Pons (tissue), 1 donor: ENCODE measurements at regions not wholly inside any gene's neighbourhood (a gene's known extent, or its start where the extent isn't known, plus 50 kb on each side); places are given as distances from the start of the nearest gene placed in this dataset.

ENCODE experiments used
- DNase-seq: peaks from one replicate; pipeline ENCODE4 v3.0.0-alpha.2; 2016; ENCODE audit warnings: low spot score

DNA sequence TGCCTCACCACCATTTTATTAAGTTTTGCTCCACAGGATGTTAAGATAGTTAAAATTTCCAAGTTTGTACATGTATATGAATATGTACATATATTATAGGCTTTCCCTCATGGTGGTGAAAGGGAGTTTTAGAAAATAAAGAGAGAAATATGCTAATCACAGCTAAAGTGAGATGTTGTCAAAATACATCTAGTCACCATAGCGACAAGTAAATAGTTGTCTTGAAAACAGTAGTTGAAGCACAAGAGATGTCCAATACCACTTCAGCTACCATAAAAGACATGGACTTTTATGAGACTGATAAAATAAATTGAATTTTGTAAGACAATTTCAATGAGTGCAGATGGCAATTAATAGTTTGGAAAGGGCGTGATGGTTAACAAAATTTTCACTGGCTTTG, 1600.0 kb downstream of the BRINP3 start:
- DNase-seq: no peak

DNA sequence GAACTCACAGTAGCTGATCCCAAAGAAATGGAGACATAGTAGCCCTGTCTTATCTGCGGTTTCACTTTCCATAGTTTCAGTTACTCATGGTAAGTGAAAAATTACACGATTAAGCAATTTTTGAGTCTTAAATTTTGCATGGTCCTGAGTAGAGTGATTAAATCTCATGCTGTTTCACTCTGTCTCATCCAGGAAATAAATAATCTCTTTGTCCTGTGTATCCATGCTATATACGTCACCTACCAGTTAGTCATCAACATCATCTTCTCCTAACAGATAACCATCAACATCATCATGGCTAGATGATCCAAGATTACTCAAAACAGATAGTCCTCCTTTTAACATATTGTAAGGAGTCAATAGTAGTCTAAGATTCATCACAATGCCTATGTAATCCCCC, 1589.3 kb downstream of the BRINP3 start:
- DNase-seq: no peak

DNA sequence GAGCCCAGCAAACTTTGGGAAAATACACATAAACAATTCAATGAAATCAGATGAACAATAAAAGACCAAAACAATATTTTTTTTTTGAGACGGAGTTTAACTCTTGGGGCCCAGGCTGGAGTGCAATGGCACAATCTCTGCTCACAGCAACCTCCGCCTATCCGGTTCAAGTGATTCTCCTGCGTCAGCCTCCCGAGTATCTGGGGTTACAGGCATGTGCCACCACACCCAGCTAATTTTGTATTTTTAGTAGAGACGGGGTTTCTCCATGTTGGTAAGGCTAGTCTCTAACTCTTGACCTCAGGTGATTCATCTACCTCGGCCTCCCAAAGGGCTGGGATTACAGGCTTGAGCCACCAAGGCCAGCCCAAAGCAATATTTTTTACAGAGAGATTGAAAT, 1588.5 kb downstream of the BRINP3 start:
- no peak for DNase-seq

DNA sequence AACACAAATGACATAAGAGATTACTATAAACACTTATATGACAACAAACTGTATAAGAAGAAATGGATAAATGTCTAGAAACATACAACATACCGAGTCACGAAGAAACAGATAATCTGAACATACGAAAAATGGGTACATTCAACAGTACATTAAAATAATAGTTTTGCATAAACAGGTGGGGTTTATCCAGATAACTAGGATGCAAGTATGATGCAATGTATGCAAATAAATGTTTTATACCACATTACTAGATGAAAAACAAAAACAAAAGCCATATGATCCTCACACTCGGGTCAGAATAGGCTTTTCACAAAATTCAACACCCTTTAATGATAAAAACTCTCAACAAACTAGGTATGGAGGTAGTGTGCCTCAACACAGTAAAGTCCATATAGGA, 1585.7 kb downstream of the BRINP3 start:
- no peak for DNase-seq

DNA sequence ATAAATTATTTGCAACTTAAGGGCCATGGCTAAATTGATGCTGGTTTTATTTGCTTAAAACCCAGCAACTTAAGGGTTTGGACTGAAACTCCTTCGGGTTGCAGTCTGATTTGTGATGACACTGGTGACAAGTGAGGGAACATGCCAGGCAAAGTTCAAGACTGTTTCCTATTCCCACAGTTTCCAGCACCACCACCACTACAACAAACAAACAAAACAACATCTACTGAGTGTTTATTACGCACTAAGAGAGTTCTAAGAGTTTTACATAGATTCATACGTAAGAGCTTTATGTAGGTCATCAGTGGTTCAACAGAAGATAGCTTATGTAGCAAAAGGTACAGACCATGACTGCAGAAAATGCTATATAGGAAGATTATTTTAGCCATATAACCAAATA, 1582.1 kb downstream of the BRINP3 start:
- no peak for DNase-seq

DNA sequence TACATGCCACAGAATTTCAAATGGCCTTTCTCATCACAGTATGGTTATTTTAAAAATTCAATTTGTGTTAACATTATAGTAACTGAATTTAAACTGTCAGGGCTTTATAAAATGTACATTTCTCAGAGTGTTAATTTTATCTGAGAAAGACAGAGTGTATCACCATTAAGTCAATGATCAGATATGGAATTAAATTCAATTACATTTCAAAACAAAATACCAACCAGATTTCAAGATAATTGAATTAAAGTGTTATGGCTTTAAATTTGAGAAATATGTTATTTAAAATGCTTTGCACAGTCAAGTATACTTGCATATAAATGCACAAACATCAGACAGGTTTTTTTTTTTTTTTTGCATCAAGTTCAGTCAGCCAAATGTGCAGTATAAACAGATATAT, 1574.4 kb downstream of the BRINP3 start:
- no peak for DNase-seq

DNA sequence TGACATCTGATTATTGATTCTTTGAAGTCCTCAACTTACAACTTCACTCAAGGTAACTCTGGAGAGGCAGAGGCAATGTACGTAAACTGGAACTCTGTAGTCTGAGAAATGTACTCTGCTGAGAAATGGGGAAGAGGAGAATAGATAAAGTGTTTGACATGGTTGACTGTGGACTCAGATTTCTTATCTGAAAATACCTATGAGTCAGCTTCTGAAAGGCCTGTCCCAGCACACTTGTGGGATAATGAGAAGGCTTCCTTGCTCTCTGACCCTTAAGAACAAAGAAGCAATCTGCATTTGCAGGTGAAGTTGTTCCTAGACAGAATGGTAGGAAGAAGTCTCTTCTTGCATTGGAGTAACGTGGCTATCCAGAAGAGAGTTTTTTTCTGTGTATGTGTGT, 1573.5 kb downstream of the BRINP3 start:
- no peak for DNase-seq

DNA sequence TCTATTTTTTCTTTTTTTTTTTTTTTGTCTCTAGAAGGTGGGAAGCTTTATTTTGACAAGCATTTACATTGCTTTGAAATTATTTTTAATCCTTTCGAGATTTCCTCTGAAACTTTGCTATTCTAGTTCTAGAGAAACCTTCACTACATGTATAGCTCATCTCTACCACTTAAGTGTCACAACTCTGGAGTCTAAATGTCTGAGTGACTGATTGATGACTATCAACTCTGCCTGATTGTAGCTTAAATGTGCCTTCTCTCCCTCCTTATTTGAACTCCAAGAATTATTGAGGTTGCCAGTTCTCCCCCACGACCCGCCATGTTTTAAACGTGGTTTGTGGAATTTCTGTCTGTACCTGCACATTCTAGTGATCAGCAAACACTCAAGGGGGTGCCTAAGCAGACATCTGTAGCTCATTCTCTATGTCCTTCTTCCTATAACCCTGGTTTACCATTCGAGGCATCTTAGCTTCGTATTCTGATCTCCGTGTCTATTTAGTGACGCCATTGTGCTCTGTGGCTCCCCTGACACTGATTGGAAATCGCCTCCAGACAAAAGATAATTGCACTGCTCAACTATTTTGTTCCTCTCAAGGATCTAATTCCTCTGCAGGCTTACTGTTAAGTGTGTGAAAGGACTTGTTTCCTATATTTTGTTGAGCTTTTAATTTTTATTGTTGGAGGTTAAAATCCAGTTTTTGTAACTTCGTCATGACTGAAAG, 1570.6 kb downstream of the BRINP3 start:
- DNase-seq: no peak

DNA sequence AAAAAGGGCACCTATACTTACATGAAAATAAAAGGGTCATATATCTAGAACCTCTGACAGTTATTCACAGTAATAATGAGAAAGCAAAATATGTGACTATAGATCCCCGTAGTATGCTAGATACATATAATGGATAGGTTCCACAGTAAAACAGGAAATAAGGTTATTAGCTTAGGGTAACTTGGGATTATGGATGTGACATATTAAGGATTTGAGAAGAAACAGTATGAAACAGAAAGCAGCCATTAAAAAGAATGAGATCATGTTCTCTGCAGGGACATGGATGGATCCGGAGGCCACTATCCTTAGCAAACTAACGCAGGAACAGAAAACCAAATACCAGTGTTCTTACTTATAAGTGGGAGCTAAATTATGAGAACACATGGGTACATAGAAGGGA, 1547.3 kb downstream of the BRINP3 start:
- no peak for DNase-seq

DNA sequence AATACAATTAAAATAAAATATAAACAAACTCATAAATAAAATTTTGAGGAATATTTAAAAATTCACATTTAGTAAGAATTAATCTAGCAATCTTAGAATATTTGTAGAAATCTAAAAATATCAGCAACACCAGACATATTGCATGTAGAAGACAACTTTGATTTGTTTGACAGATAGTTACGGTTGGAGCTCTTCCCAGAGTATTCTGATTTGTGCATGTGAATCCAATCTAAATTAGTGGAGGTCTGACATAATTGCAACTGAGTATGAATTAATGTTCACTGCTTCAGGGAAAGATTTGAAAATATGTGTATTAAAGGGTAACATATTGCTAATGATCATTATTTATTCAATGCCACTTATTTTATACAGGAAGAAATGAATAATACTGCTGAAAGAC, 1546.2 kb downstream of the BRINP3 start:
- no peak for DNase-seq

DNA sequence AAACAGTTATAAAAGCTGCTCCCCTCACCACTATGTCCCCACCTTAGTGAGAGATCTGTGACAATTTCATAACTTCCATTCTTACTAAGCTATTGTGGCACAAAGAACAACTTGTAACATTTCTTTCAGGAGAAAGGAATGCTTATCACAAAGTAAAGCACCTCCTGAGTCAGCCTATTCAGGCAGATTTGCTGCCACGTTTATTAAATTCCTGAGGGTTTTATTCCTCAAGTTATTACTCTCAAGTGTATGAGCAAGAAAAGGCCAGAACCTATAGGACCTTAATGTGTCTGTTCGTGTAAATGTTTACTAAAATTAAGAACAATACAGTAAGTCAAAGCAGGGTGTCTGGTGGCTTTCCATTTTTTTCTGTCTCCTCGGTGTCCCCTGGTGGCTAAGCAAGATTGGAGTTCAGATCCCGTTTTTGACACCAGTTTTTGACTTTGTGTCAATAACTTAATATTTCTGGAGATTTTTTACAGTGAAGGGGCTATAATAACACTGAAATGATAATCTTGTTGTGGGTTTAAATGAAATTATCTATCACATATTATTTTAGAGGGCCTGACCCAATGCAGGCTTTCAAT, 1539.6 kb downstream of the BRINP3 start:
- DNase-seq: no peak

DNA sequence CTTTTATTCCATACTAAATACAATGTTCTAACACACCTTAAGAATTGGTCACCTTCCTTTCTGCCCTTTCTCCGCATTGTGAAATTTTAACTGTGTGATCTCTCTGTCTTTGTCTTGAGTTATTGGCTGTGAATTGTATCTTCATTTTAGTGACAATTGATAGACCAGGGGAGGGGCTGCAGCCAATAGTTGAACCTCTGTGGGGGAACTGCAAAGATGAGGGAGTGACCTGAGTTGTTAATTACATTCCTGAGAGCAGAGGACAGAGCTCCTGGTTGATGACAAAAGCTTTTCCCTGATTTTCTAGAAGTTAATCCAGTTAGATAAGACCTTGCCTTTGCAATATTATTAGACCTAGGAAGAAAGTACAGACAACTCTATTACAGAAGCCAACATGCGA, 1535.7 kb downstream of the BRINP3 start:
- no peak for DNase-seq

DNA sequence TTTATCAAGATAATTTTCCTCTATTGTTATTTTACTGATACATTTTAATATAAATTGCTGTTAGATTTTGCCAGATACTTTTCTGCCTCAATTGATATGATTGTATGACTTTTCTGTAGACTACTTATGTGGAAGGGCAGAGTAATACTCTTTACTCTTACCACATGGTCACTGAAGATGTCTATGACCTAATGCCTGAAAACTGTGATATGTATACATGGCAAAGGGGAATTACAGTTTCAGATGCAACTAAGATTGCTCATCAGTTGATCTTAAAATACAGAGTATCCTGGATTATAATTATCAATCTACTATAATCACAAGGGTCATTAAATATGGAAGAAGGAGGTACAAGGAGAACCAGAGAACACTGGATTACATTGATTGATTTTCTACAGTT, 1528.0 kb downstream of the BRINP3 start:
- no peak for DNase-seq

DNA sequence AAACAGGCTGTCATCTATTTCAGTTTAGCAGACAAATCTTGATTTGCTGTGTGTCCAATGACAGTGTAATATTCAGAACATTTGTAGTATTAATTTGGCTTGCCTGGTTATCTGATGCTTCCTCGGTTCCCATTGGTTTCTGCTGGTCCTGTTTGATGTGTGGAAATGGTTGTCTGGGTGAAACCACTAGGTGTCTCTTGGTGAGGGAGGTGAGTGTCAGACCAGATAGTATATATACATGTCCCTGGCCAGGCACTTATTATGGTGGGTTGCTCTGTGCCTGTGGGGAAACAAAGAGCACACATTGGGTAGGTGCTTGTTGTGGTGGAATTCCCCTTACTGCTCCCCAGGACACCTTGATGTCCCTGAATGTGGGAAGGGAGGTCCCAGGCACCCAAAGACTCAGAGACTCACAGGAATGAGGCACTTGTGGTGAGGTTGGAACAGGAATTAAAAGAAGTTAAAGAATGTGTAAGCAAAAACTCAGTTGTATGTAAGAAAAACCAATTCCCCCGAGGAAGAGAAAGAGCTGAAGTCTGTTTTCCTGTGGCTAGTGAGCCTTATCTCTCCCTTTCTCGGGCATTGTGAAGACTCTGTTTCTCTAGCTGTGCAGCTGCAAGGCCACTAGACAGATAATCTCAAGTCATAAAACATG, 1519.1 kb downstream of the BRINP3 start:
- no peak for DNase-seq

DNA sequence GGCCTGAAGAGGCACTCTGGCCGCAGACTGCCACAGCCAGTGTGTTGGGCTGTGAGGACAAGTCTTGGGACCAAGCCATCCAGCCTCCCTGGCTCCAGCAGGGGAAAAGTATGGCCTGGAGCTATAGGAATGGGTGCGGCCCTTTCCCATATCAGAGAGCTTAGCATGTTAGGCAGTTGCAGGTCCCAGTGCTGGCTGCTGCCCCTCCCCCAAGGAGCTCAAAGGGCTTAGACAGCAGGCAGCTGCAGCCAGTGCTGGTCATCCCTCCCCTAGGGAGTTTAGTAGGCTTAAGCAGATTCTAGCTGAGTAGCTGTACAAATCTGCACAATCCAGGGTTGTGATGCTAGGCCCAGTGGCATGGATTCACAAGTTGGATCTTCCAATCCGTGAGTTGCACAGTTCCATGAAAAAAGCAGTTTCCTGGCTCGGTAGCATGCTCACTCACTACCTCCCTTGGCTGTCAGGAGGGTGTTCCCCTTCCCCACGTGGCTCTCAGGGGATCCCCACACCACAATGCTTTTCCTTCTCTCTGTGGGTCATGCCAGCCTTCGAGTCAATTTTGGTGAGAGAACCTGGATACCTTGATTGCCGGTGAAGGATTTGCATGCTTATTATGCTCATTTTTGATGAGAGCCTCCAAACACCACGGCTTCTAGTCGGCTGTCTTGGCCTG, 1490.8 kb downstream of the BRINP3 start:
- DNase-seq: no peak

DNA sequence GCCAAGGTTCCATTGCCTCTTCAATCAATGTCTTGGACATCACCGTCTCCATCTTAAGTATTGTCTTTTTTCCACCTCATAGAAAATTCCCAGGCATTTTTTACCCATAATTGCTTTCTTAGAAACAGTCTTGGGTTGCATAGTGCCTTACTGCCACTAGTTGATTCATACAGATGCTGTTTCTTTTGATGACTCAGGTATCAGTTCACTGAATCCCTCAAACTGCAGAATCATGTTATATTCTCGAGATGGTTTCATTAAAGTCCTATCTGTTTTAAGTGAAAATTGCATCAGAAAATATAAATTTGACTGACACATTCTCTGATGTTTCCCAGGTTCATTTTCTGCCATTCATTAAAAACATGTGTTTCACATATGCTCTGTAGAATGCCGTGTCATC, 1489.1 kb downstream of the BRINP3 start:
- DNase-seq: no peak

DNA sequence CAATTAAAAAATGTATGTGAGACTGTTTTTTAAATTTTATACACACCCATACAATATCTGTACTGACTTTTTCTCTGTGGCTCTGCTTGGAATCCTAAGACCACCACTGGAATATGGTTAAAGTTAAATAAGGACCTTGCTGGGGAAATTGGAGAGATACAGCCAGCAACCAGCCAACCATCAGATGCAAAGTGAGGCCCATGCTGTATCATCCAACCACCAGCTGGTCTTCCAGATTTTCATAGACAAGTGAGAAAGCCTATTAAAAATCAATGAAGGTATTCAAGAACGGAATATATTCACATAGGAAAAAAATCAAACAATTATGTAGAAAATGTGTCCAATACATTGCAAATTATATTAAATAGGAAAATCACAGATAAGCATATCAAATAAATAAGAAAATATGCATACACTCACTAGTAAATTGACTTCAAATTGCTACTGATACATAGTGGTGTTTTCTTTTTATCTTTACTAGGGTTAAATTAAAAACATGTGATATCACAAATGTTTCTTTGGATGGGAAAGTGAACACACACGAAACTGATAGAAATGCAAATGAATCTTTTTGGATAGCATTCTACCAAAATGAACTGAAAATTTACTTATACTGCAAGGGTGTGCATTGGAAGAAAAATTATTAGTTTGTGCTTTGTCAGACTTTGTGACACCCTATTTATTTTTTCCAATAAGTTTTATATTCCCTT, 1486.3 kb downstream of the BRINP3 start:
- DNase-seq: no peak

DNA sequence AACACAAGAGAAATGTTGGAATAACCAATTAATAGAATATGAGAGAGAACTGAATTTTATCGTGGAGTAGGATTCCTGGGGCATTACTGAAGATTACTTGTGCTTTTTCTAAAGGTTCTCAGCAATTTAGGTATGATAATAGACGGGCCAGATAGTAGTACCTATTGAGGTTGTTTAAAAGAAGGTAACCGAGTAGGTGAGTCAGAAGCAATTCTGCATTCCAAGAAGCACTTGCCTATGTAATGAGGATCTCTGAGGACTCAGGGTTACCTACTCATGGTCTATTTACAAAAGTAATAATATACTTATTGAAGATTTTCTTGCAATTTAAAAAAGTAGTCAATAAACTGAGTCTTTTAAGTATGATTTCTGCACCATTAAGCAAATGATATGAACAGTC, 1469.8 kb downstream of the BRINP3 start:
- DNase-seq: no peak

DNA sequence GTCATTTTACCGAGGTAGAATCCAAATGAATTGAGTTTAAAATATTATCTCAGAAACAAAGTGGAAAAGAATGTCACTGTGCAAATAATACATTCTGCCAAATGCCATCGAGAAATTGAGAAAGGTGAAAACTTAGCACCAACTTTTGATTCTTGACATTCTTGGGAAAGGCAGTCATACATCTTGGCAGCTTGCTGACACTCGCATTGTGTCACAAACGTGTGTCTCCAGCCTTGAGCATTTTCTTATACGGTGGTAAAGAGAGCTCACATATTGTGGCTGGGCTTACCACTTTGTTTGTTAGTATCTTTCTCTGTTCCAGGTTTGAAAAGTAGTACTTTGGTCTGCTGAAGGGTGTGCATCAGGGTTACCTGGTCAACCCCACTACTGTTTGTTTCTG, 1456.1 kb downstream of the BRINP3 start:
- DNase-seq: no peak

DNA sequence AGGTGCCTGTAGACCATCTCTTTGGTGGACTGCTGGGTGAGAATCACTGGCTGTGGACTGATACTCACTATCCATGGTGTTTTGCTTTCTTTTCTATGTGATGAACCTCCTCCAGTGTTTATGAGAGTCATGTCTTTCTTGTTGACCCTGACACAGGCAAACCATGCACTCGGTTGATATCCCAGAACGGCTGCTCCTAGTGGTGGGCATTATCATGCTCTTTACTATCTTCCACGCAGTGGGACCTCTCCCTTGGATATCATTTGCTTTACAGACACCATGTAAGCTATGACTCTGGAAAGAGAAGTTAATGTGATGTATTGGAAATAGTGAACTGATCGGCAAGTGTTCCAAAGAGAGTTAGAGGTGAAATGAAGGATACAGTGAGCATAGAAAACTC, 1455.6 kb downstream of the BRINP3 start:
- DNase-seq: no peak

DNA sequence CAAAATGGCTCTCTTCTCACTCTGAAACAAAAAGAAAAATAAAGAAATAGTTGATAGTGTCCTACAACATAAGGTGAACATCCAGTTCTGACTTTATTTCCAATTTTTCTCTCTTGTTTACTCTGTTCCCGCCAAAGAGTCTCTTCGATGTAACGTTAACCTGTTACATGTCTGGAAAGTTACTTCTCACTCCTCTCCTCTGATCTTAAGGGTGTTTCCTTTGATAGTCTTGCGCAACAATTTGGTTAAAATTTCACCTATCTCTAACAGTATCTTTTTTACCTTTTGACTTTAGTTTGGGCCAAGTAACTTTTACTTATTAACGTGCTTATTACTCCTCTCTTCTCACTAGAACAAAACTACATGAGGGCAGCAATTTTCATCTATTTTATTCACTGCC, 1450.2 kb downstream of the BRINP3 start:
- DNase-seq: no peak

DNA sequence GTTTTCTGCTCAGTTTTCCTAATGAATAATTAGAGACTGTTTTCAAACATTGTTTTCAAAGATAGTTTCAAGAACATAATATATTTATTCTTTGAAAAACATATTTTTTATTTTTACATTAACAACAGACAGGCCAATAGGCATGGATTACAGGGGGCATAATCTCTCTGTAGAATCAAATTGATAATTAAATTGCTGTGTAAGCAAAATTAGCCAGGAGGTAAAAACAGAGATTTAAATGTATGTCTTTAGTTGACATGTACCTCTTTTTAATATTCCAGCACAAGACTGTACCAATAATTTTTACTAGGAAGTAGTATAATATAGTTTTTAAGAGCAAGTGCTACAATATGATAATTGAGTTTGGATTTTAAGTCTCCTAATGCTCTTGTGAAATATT, 1444.5 kb downstream of the BRINP3 start:
- DNase-seq: no peak

DNA sequence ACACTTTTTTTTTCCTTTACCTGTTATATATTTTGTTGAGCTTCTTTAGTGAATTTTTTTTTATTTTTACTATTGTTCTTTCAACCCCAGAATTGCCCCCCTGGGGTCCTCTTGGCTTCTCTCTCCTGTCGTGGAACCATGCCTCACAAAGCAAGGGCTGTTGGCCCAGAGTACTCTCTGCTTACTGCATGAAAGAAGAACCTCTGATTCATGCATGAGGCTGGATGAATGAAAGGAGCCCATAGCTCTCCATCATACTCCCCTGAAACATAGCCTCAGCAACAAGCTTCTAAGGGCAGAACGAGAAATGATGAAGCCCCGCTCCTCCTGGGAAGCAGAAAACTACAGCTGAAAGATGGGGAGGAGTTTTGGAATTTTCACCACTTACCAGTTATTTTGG, 1441.0 kb downstream of the BRINP3 start:
- DNase-seq: no peak
